HUDEP-2 (cell line): ENCODE measurements at regions not wholly inside any gene's neighbourhood (a gene's known extent, or its start where the extent isn't known, plus 50 kb on each side); places are given as distances from the start of the nearest gene placed in this dataset.
A peak's percentile ranks its signal among the peaks of the same experiment; 100 is the strongest.

ENCODE experiments used
- DNase-seq, 76 experiments: peaks; one replicate each; lab custom pipeline; 2025; ENCODE audit not compliant: unreplicated experiment in 76 of 76; lab: John Stamatoyannopoulos, UW

- no peak for DNase-seq
Observed at GRCh38 chr5:60387051-60387440, 312.9 kb downstream of the DEPDC1B start.

DNA sequence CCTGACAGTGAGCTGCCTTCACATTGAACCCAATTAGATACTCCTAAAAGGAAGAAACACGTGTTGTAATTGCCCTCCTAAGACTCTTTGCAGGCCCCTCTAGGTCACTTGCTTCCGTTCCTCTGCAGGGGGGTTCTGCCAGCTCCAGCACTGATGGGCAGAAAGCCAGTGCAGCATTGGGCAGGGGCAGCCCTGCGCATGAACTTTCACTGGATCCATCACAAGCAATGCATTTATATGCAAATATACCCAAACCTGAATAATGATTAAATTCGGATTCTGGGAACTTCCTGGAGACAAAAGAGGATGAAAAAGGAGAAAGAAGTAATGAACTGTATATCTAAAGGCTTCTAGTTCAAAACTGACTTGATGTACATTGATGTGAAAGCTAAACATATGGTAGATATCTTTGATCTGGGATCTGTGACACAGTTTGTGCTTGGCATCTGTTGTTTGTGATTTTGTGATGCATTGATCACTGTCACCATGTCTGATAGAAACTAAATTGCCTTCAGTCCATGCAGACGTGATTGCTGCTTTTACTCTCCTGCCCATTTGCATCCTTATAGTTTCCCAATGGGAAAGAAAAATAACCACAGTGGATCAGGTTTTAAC, 313.4 kb downstream of the DEPDC1B start:
- DNase-seq, result no peak

DNA sequence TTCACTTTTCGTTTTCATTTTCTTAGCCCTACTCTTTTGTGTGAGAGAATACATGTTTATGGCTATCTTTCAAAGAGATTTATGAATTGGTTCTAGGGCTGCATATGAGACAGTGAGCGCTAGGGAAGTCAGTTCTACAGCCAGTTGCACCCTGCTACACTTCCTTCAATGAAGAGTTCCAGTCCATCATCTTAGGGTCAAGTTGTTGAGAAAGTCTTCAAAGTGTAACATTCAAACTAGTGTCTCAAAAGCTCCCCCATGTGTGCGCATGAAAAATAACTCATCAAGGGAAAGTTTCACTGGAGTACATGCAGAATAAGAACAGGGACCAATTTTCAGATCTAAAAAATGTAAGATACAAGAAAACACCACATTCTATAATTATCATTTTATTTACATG, 317.2 kb downstream of the DEPDC1B start:
- peak in 6 of 76 experiments; percentile 0 to 15 (median 3) for DNase-seq

- DNase-seq, result no peak
Observed at GRCh38 chr5:60379907-60380306, 320.1 kb downstream of the DEPDC1B start.

- no peak for DNase-seq
Observed at GRCh38 chr5:60377826-60378225, 322.1 kb downstream of the DEPDC1B start.

DNA sequence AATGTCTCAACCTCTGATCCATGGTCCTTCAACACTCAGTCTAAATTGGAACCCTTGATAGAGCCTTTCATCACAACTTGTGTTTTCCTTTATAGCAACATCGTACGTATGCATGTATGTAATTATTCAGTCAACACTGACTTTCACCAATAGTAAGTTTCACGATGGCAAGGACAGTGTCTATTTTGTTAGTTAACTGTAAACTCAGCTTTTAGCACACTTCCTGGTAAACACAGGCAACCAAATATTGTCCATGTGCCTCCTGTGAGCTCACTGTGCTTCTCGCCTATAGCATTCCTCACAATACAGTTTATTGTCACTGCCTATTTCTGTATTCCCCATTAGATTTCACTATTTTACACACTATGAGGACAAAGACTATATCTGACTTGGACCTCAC, 323.1 kb downstream of the DEPDC1B start:
- no peak for DNase-seq

GRCh38 chr5:60374409-60374808, 325.6 kb downstream of the DEPDC1B start:
- no peak for DNase-seq

GRCh38 chr5:60372786-60373185, 327.2 kb downstream of the DEPDC1B start:
- no peak for DNase-seq

- DNase-seq, result no peak
Observed at GRCh38 chr5:60371065-60371464, 328.9 kb downstream of the DEPDC1B start.

DNA sequence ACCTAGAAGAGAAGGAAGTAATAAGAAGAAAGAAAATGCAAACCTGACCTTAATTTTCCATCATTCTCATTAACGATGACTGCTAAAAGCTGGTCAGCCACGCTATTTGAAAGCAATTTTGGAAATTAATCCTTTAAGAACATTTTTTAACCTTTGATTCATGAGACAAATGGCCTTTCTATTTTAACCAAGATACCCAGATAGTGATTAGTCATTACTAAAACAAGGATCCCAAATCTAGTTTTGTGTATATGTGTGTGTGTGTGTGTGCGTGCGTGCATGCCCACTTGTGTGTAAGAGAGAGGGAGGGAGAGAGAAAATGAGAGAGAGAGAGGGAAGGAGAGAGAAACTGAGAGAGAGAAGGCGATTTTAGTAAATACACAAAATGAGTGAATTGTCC, 329.5 kb downstream of the DEPDC1B start:
- DNase-seq, result no peak

GRCh38 chr5:60369391-60369790, 330.6 kb downstream of the DEPDC1B start:
- DNase-seq, result no peak

DNA sequence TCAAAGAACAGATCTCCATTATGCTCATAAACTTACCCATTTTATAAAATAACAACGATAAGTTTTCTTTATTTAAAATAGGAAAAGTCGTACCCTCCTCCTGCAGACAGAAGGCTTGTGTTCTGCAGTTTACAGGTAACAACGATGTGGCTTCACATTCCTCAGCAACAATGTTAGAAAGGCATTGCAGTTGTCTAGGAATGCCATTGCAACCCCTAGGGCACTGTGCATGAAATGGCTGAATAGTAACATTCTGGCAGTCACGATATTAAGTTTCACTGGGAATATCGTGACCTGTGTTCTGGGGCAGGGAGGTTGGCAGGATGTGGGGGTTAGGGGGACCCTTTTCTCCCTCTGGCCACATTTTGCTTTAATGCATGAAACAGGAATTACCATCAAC, 331.9 kb downstream of the DEPDC1B start:
- DNase-seq, result no peak

DNA sequence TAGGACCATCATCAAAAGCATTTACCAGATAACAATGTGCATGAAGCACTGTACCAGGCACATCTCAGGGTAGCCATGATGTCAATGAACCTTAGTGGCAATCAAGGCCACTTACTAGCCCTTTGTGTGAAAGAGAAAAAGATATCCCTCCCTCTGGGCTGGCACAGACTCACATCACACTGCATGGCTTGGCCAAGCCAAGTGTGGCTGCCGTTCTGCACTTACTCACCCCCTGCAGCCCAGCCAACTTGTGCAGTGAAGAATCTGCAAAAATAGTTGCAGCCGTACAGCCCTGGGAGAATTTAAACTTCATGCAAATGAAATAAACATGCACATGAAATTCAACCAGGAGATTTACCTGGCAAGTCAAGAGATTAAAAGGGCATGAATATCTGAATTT, 333.5 kb downstream of the DEPDC1B start:
- DNase-seq, result no peak

- no peak for DNase-seq
Observed at GRCh38 chr5:60365001-60365400, 335.0 kb downstream of the DEPDC1B start.

DNA sequence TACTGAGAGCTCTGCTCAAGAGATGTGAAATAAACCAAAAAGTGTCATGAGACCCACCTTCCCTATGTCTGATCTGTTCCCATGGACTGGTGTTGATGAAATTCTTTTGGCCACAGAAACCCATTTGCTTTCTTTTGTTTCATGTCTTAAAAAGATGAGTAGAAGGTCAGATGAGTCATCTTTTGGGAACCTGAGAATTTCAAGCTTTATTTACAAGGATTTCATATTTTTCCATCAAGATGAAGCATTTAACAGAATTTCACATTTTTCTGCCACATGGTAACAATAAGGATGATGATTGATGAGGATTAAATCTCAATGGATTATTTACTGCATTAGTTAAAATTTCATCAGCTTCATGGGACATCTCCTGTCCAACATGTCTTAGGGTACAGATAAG, 337.8 kb downstream of the DEPDC1B start:
- no peak for DNase-seq

- no peak for DNase-seq
Observed at GRCh38 chr5:60360355-60360754, 339.6 kb downstream of the DEPDC1B start.

- no peak for DNase-seq
Observed at GRCh38 chr5:60357302-60357701, 342.7 kb downstream of the DEPDC1B start.

GRCh38 chr5:60356745-60357144, 343.2 kb downstream of the DEPDC1B start:
- DNase-seq, result no peak

- DNase-seq, result no peak
Observed at GRCh38 chr5:60355181-60355580, 344.8 kb downstream of the DEPDC1B start.

GRCh38 chr5:60354311-60354710, 345.7 kb downstream of the DEPDC1B start:
- DNase-seq, result no peak

GRCh38 chr5:60352992-60353599, 346.9 kb downstream of the DEPDC1B start:
- DNase-seq, result no peak

DNA sequence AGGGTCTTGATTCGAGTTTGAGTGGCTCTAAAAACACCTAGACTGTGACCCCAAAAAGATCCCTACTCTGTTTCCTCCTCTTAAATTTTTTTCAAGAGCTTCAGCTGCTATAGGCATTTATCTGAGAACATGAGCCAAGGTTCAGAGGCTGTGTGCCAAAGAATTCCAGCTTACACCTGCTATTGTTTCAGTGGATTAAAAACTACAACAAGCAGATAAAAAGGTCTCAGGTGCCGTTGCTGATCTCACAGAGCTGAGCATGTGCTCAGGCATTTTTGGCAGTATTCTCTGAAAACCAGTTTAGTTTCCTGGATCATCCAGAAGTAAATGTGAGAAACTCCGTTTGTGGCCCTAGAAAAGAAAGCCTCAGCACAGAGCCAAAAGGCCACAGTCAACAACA, 349.2 kb downstream of the DEPDC1B start:
- DNase-seq, result no peak

DNA sequence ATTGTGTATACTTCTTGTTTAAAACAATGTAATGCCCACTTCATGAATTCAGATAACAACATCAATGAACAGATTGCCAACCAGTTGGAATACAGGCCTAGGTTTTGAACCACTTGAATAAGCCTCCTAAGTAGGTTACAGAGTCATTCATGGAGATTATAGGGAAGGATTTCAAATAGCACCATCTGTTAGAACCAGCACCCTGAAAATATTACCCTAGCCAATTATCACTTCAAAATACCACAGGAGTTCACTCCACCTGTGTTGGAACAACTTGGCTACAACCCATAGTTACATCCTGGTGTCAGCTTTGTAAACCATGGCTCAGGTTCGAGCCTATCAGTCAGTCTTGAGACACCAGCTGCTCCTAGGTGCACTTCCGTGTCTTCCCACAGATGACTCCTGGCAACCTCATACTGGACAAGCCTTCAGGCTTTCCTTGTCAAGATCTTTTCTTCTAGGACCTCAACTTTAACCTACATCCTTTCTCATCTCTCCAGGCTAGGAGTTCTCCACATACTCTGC, 350.0 kb downstream of the DEPDC1B start:
- no peak for DNase-seq
